ENCODE measurements at regions not wholly inside any gene's neighbourhood (a gene's known extent, or its start where the extent isn't known, plus 50 kb on each side); places are given as distances from the start of the nearest gene placed in this dataset.
"Not testable (repeated sequence)": the region's sequence is repeated elsewhere in the genome, so short reads cannot be mapped to it uniquely, and the experiment has no call there.

GRCh38 chr4:171378323-171378722, 434.9 kb upstream of the GALNTL6 start:
- no peak for DNase-seq (ENCODE audit: low read depth in 4 of 4, low spot score in 1 of 4)

GRCh38 chr4:171376724-171377123, 436.5 kb upstream of the GALNTL6 start:
- no peak for DNase-seq (ENCODE audit: low read depth in 4 of 4, low spot score in 1 of 4)

GRCh38 chr4:171353535-171353934, 459.7 kb upstream of the GALNTL6 start:
- DNase-seq (ENCODE audit: low read depth in 4 of 4, low spot score in 1 of 4): no peak

GRCh38 chr4:171348090-171348489, 465.1 kb upstream of the GALNTL6 start:
- DNase-seq (ENCODE audit: low read depth in 4 of 4, low spot score in 1 of 4): no peak

- no peak for DNase-seq (ENCODE audit: low read depth in 4 of 4, low spot score in 1 of 4)
These were observed 470.6 kb upstream of the GALNTL6 start for GRCh38 chr4:171342646-171343045.

- DNase-seq (ENCODE audit: low read depth in 4 of 4, low spot score in 1 of 4): no peak
These were observed 472.9 kb upstream of the GALNTL6 start for GRCh38 chr4:171340258-171340657.

GRCh38 chr4:171334549-171334948, 478.7 kb upstream of the GALNTL6 start:
- DNase-seq (ENCODE audit: low read depth in 4 of 4, low spot score in 1 of 4): no peak

- DNase-seq (ENCODE audit: low read depth in 4 of 4, low spot score in 1 of 4): no peak
These were observed 504.5 kb upstream of the GALNTL6 start for GRCh38 chr4:171308661-171309060.

GRCh38 chr4:171298048-171298718, 515.0 kb upstream of the GALNTL6 start:
- DNase-seq (ENCODE audit: low read depth in 4 of 4, low spot score in 1 of 4): not testable (repeated sequence)

- DNase-seq (ENCODE audit: low read depth in 4 of 4, low spot score in 1 of 4): no peak
These were observed 524.3 kb upstream of the GALNTL6 start for GRCh38 chr4:171288816-171289432.

- no peak for DNase-seq (ENCODE audit: low read depth in 4 of 4, low spot score in 1 of 4)
These were observed 531.8 kb upstream of the GALNTL6 start for GRCh38 chr4:171281359-171281758.

- no peak for DNase-seq (ENCODE audit: low read depth in 4 of 4, low spot score in 1 of 4)
These were observed 534.1 kb upstream of the GALNTL6 start for GRCh38 chr4:171279131-171279530.

GRCh38 chr4:171266671-171267070, 546.5 kb upstream of the GALNTL6 start:
- DNase-seq (ENCODE audit: low read depth in 4 of 4, low spot score in 1 of 4): no peak

GRCh38 chr4:171265190-171265818, 547.9 kb upstream of the GALNTL6 start:
- DNase-seq (ENCODE audit: low read depth in 4 of 4, low spot score in 1 of 4): no peak

GRCh38 chr4:171256223-171256622, 557.0 kb upstream of the GALNTL6 start:
- DNase-seq (ENCODE audit: low read depth in 4 of 4, low spot score in 1 of 4): no peak

GRCh38 chr4:171246948-171247347, 566.3 kb upstream of the GALNTL6 start:
- no peak for DNase-seq (ENCODE audit: low read depth in 4 of 4, low spot score in 1 of 4)

GRCh38 chr4:171242831-171243230, 570.4 kb upstream of the GALNTL6 start:
- no peak for DNase-seq (ENCODE audit: low read depth in 4 of 4, low spot score in 1 of 4)

GRCh38 chr4:171239196-171239595, 574.0 kb upstream of the GALNTL6 start:
- DNase-seq (ENCODE audit: low read depth in 4 of 4, low spot score in 1 of 4): no peak

GRCh38 chr4:171235521-171235920, 577.7 kb upstream of the GALNTL6 start:
- DNase-seq (ENCODE audit: low read depth in 4 of 4, low spot score in 1 of 4): no peak

GRCh38 chr4:171229354-171229753, 583.9 kb upstream of the GALNTL6 start:
- not testable (repeated sequence) for DNase-seq (ENCODE audit: low read depth in 4 of 4, low spot score in 1 of 4)

GRCh38 chr4:171221181-171221580, 592.0 kb upstream of the GALNTL6 start:
- DNase-seq (ENCODE audit: low read depth in 4 of 4, low spot score in 1 of 4): no peak

GRCh38 chr4:171203425-171203824, 609.8 kb upstream of the GALNTL6 start:
- DNase-seq (ENCODE audit: low read depth in 4 of 4, low spot score in 1 of 4): no peak

- DNase-seq (ENCODE audit: low read depth in 4 of 4, low spot score in 1 of 4): no peak
These were observed 610.3 kb upstream of the GALNTL6 start for GRCh38 chr4:171202908-171203307.

All from stimulated activated CD4-positive, alpha-beta T cell treated with anti-CD3 and anti-CD28 coated beads, Interleukin-1b, Interleukin-23, amount 100 ng/mL, for 24 hours (primary cell).